ENCODE measurements at regions not wholly inside any gene's neighbourhood (a gene's known extent, or its start where the extent isn't known, plus 50 kb on each side); places are given as distances from the start of the nearest gene placed in this dataset.

DNA sequence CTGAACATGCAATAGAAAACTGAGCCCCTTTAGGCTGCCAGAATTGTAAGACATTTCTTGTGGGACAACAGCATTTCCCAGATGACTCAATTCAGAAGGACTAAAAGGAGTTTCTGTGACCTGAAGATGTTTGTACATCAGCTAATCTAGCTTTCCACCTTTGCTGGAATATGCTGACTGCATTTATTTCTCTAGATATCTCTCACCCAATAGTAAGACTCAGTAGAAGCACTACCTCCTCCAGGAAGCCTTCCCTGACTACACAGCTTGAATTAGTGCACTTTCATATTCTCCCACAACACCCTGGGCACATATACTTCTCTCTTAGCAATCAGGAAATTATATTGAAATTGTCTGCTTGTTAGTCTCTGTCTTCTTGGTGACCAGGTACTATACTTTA, 98.1 kb upstream of the BLID start:
- TF ChIP-seq POLR2A (IDR thresholded peaks at IDR 0.05) (no peak), CTCF (IDR thresholded peaks at IDR 0.05) (no peak)

Measured in tibial nerve (tissue), 3 donors.